GM12878 (cell line): ENCODE measurements at regions not wholly inside any gene's neighbourhood (a gene's known extent, or its start where the extent isn't known, plus 50 kb on each side); places are given as distances from the start of the nearest gene placed in this dataset.

Source experiments
- ATF2 ChIP-seq: IDR thresholded peaks from 2 replicates; pipeline ENCODE4 v1.6.1; 2012; ENCODE audit warnings: low read length, inconsistent platforms
- BMI1 ChIP-seq: fragments of 450-650 bp; IDR thresholded peaks from 2 replicates; pipeline ENCODE4 v1.6.1; 2016; ENCODE audit warnings: mild to moderate bottlenecking, moderate library complexity, borderline replicate concordance
- CBX5 ChIP-seq: sonication (generic); IDR thresholded peaks from 2 replicates; pipeline ENCODE4 v1.6.1; 2016; ENCODE audit warnings: low read depth, moderate library complexity, mild to moderate bottlenecking, inconsistent platforms
- E2F4 ChIP-seq: IDR thresholded peaks from 2 replicates; pipeline ENCODE4 v1.6.1; 2012; ENCODE audit warnings: low read depth, low read length, improper control_type of control experiment
- JUND ChIP-seq: IDR thresholded peaks from 2 replicates; pipeline ENCODE4 v1.6.1; 2012; ENCODE audit warnings: low read depth, mild to moderate bottlenecking, low read length, improper control_type of control experiment, moderate library complexity
- MYB ChIP-seq: fragments of 150-350 bp; IDR thresholded peaks from 2 replicates; pipeline ENCODE4 v1.6.1; 2014; ENCODE audit warnings: mild to moderate bottlenecking, low read depth, low read length, borderline replicate concordance
- NFXL1 ChIP-seq: fragments of 450-650 bp; IDR thresholded peaks from 2 replicates; pipeline ENCODE4 v1.6.1; 2017; ENCODE audit warnings: antibody characterized with exemption, mild to moderate bottlenecking, borderline replicate concordance
- REST ChIP-seq: IDR thresholded peaks from 2 replicates; pipeline ENCODE4 v1.6.1; 2012; ENCODE audit warnings: mild to moderate bottlenecking, low read depth, low read length
- RFX5 ChIP-seq: IDR thresholded peaks from 2 replicates; pipeline ENCODE4 v1.6.1; 2011; ENCODE audit warnings: low read depth, low read length, improper control_type of control experiment
- TBL1XR1 ChIP-seq: IDR thresholded peaks from 2 replicates; pipeline ENCODE4 v1.6.1; 2012; ENCODE audit warnings: low read depth, low read length, improper control_type of control experiment
- WRNIP1 ChIP-seq: IDR thresholded peaks from 2 replicates; pipeline ENCODE4 v1.6.1; 2011; ENCODE audit warnings: low read depth, low read length, improper control_type of control experiment, borderline replicate concordance

GRCh38 chr1:181335631-181336030 is 147.7 kb upstream of the CACNA1E start (continued):
- TF ChIP-seq E2F4 = no peak
- no peak for TF ChIP-seq MYB
- TF ChIP-seq WRNIP1 = no peak
- no peak for TF ChIP-seq JUND
- TF ChIP-seq ATF2 = no peak
- TF ChIP-seq BMI1 = no peak
- no peak for TF ChIP-seq TBL1XR1
- no peak for TF ChIP-seq REST
- no peak for TF ChIP-seq RFX5
- TF ChIP-seq NFXL1 = no peak
- no peak for TF ChIP-seq CBX5
- TF ChIP-seq, all 136 proteins: peak for 0
